Kidney (tissue), 13 donors: ENCODE measurements at regions not wholly inside any gene's neighbourhood (a gene's known extent, or its start where the extent isn't known, plus 50 kb on each side); places are given as distances from the start of the nearest gene placed in this dataset.

Experiments used
- DNase-seq, 5 donors: peaks; one replicate each; pipeline ENCODE4 v3.0.0-alpha.2; 2013 to 2020
- FAIRE-seq: peaks from 2 replicates; lab custom pipeline; 2012; peaks lifted over from hg19 to GRCh38; lab: Jason Lieb, UNC
- H3K27ac ChIP-seq, 2 donors: one replicate each; pipeline ENCODE4 v1.7.0; 2013; ENCODE audit warnings: low read depth in 2 of 2, low read length in 2 of 2, inconsistent platforms in 1 of 2
- H3K27me3 ChIP-seq: one replicate; pipeline ENCODE4 v1.7.1; 2013; ENCODE audit warnings: low read length, inconsistent platforms; ENCODE audit not compliant: control insufficient read depth, insufficient read depth
- H3K36me3 ChIP-seq, 3 donors: one replicate each; pipeline versions ENCODE4 v1.7.0 to v1.7.1; 2013; ENCODE audit warnings: low read length in 3 of 3, control low read depth in 1 of 3, inconsistent platforms in 1 of 3; ENCODE audit not compliant: insufficient read depth in 3 of 3, control insufficient read depth in 2 of 3
- H3K4me1 ChIP-seq, 3 donors: one replicate each; pipeline versions ENCODE4 v1.7.0 to v1.7.1; 2013; ENCODE audit warnings: low read length in 3 of 3, inconsistent platforms in 1 of 3, low read depth in 1 of 3; ENCODE audit not compliant: control insufficient read depth in 2 of 3, insufficient read depth in 2 of 3
- H3K4me3 ChIP-seq, 3 donors: one replicate each; pipeline versions ENCODE4 v1.7.0 to v1.8.1; 2013; ENCODE audit warnings: low read length in 3 of 3, control low read depth in 1 of 3, inconsistent platforms in 1 of 3
- H3K9ac ChIP-seq, 3 donors: one replicate each; pipeline versions ENCODE4 v1.7.0 to v1.7.1; 2013; ENCODE audit warnings: low read length in 3 of 3, control low read depth in 1 of 3, inconsistent platforms in 1 of 3
- H3K9me3 ChIP-seq, 3 donors: one replicate each; pipeline versions ENCODE4 v1.7.0 to v1.7.1; 2013; ENCODE audit warnings: low read length in 3 of 3, control low read depth in 1 of 3, inconsistent platforms in 1 of 3; ENCODE audit not compliant: control insufficient read depth in 2 of 3, insufficient read depth in 1 of 3
- intact Hi-C: fragments of 100-400 bp; cut with DNase I; formaldehyde crosslinking; loops from one replicate; pipeline ENCODE4 v1.11.1; 2022
- TF ChIP-seq, protein P1 (sequence below): IDR thresholded peaks from 3 replicates; pipeline ENCODE4 v1.5.1; 2012; ENCODE audit warnings: mild to moderate bottlenecking, moderate library complexity, borderline replicate concordance; ENCODE audit not compliant: insufficient read depth; ENCODE audit errors: extremely low read depth
- donor health status: control.
- donor health status: control.
- donor health status: control.
- donor health status: control.
- donor health status: control.
- donor health status: DM: yes; HTN: yes; CAD: no.
- donor health status: Normal renal cell carcinoma (clear cell type).

DNA sequence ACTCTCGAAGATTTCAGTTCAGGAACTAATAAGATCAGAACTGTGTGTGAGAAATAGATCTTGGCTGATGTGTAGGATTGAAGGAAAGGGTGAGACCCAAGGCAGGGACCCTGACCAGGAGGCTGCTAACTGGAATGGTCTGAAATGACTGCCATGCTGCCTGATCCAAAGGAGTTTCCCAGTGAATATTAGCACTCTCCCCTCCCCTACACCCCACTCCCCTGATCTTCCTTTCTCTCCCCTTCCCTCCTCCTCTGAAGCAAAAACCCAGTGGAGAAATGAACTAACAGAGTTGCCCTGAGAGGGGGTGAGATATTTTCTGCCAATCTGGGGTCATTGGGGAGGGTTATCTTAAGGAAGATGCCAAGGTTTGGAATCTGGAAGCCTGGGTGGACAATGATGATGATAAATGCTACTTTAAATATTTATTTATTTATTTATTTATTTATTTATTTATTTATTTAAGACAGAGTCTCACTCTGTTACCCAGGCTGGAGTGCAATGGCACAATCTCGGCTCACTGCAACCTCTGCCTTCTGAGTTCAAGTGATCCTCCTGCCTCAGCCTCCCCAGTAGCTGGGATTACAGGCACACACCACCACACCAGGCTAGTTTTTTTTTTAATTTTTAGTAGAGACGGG lies 371.0 kb upstream of the CHD6 start:
- H3K27me3 ChIP-seq: no peaks in the 10 kb centered on the region
- no peaks in the 10 kb centered on the region for H3K36me3 ChIP-seq
- intact Hi-C loops: no loop called here
- DNase-seq (no peak), FAIRE-seq (no peak)
- H3K4me1 ChIP-seq: no peaks in the 10 kb centered on the region
- H3K9ac ChIP-seq: no peak overlapping the region
- no peak overlapping the region for H3K4me3 ChIP-seq
- H3K27ac ChIP-seq: no peak overlapping the region
- TF ChIP-seq, protein P1, sequence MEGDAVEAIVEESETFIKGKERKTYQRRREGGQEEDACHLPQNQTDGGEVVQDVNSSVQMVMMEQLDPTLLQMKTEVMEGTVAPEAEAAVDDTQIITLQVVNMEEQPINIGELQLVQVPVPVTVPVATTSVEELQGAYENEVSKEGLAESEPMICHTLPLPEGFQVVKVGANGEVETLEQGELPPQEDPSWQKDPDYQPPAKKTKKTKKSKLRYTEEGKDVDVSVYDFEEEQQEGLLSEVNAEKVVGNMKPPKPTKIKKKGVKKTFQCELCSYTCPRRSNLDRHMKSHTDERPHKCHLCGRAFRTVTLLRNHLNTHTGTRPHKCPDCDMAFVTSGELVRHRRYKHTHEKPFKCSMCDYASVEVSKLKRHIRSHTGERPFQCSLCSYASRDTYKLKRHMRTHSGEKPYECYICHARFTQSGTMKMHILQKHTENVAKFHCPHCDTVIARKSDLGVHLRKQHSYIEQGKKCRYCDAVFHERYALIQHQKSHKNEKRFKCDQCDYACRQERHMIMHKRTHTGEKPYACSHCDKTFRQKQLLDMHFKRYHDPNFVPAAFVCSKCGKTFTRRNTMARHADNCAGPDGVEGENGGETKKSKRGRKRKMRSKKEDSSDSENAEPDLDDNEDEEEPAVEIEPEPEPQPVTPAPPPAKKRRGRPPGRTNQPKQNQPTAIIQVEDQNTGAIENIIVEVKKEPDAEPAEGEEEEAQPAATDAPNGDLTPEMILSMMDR: no peak
- H3K9me3 ChIP-seq: peaks cover 0 to 8% (median 0%) of the 10 kb centered on the region in 3 donors

DNA sequence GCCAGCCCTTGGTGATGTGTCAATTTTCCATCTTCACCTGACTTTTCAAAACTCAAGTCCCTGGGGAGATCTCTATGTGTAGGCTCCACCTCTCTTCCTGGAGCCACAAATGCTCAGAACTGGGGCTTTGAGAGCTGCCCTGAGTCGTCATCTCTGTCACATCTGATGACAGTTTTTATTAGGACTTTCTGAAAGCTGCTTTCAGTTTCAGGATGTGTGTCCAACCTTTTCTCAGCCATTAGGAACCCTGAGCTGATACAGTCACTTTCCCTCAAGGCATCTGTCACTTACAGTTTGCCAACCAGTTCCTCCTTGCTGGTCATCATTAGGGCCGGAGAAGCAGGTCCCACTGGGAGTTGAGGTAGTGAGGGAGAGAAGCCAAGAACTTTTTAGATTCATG lies 365.9 kb upstream of the CHD6 start:
- FAIRE-seq (no peak), DNase-seq (no peak)
- H3K27ac ChIP-seq: no peak overlapping the region
- H3K4me1 ChIP-seq: no peaks in the 10 kb centered on the region
- TF ChIP-seq, protein P1: no peak
- H3K4me3 ChIP-seq: no peak overlapping the region
- no peaks in the 10 kb centered on the region for H3K27me3 ChIP-seq
- H3K9ac ChIP-seq: no peak overlapping the region
- H3K36me3 ChIP-seq: no peaks in the 10 kb centered on the region
- peaks cover 0 to 8% (median 0%) of the 10 kb centered on the region in 3 donors for H3K9me3 ChIP-seq
- intact Hi-C loops: no loop called here

DNA sequence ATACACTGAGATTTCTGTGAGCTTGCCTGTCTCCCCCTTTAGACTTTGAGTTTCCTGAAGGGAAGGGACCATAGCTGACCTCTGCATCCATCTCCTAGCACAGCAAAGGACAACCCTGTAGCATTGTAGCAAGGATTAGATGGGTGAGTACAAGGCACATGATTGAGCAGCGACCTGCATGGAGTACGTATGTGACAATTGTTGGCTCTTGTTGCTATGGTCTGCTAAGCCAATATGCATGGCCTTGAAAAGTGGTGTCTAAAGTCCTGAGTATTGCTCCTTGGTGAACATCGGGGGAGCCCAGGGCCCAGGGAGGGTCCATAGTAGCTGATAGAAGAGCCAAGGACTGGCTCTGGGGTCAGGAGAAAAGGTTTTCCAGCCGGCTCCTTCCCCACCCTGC lies 365.0 kb upstream of the CHD6 start:
- DNase-seq (no peak), FAIRE-seq (no peak)
- TF ChIP-seq, protein P1: no peak

DNA sequence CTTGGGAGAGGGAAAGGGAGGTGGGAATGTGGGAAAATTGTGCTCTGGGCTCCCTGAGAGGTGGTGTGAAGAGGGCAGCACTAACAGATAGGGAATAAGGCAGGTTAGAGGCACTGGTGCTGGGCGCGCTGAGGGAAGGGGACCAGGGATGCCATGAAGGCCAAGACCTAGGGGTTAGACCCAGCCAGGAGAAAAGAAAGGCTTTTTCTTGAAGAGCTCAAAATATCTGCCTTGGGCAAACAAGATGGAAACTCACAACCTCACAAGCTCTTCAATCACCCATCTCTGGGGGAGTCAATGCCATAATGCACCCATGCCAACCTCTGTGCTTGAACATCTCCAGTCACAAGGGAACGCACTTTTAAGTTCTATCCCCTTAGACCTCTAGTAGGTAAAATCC lies 363.6 kb upstream of the CHD6 start:
- Histone ChIP-seq H3K9ac (no peak overlapping the region), H3K4me1 (no peaks in the 10 kb centered on the region), H3K9me3 (peaks cover 0 to 8% (median 0%) of the 10 kb centered on the region in 3 donors), H3K4me3 (no peak overlapping the region), H3K27ac (no peak overlapping the region), H3K36me3 (no peaks in the 10 kb centered on the region), H3K27me3 (no peaks in the 10 kb centered on the region)
- intact Hi-C loops: no loop called here
- DNase-seq: no peak
- no peak for FAIRE-seq
- TF ChIP-seq, protein P1: no peak

More for the DNA sequence above, 365.0 kb upstream of the CHD6 start:
- Histone ChIP-seq H3K9me3 (peaks cover 0 to 8% (median 0%) of the 10 kb centered on the region in 3 donors), H3K27me3 (no peaks in the 10 kb centered on the region), H3K4me1 (no peaks in the 10 kb centered on the region), H3K9ac (no peak overlapping the region), H3K4me3 (no peak overlapping the region), H3K27ac (no peak overlapping the region), H3K36me3 (no peaks in the 10 kb centered on the region)
- intact Hi-C loops: no loop called here
